NCI-H1105 treated with DMSO at 0.1 percent for 48 hours (cell line): ENCODE measurements at regions not wholly inside any gene's neighbourhood (a gene's known extent, or its start where the extent isn't known, plus 50 kb on each side); places are given as distances from the start of the nearest gene placed in this dataset.

Source experiments
- DNase-seq: peaks from one replicate; lab custom pipeline; 2025; lab: John Stamatoyannopoulos, UW

GRCh38 chr16:66265556-66266141 lies 100.8 kb upstream of the CDH5 start:
- DNase-seq, result no peak

- no peak for DNase-seq
These were observed 101.5 kb upstream of the CDH5 start for GRCh38 chr16:66265048-66265415.

GRCh38 chr16:66264311-66265047 lies 102.0 kb upstream of the CDH5 start:
- DNase-seq, result no peak

- DNase-seq, result no peak
These were observed 102.5 kb upstream of the CDH5 start for GRCh38 chr16:66263973-66264310.

- DNase-seq, result no peak
These were observed 103.1 kb upstream of the CDH5 start for GRCh38 chr16:66263168-66263972.

- DNase-seq, result no peak
These were observed 104.0 kb upstream of the CDH5 start for GRCh38 chr16:66262253-66263167.

GRCh38 chr16:66261826-66262225 lies 104.7 kb upstream of the CDH5 start:
- DNase-seq, result no peak

GRCh38 chr16:66260522-66261254 lies 105.8 kb upstream of the CDH5 start:
- DNase-seq, result no peak

GRCh38 chr16:66258916-66259845 lies 107.3 kb upstream of the CDH5 start:
- no peak for DNase-seq

GRCh38 chr16:66256919-66257318 lies 109.6 kb upstream of the CDH5 start:
- DNase-seq, result no peak

GRCh38 chr16:66255647-66256046 lies 110.8 kb upstream of the CDH5 start:
- DNase-seq, result no peak

GRCh38 chr16:66254751-66255150 lies 111.7 kb upstream of the CDH5 start:
- no peak for DNase-seq

GRCh38 chr16:66254106-66254505 lies 112.4 kb upstream of the CDH5 start:
- no peak for DNase-seq

- no peak for DNase-seq
These were observed 114.9 kb upstream of the CDH5 start for GRCh38 chr16:66251476-66252160.

GRCh38 chr16:66250686-66251431 lies 115.6 kb upstream of the CDH5 start:
- no peak for DNase-seq

GRCh38 chr16:66247516-66248481 lies 118.7 kb upstream of the CDH5 start:
- peak; percentile 29 for DNase-seq

GRCh38 chr16:66245868-66246267 lies 120.6 kb upstream of the CDH5 start:
- DNase-seq, result no peak

GRCh38 chr16:66245072-66245471 lies 121.4 kb upstream of the CDH5 start:
- DNase-seq, result no peak
